ENCODE measurements at regions not wholly inside any gene's neighbourhood (a gene's known extent, or its start where the extent isn't known, plus 50 kb on each side); places are given as distances from the start of the nearest gene placed in this dataset.
"Not testable (repeated sequence)": the region's sequence is repeated elsewhere in the genome, so short reads cannot be mapped to it uniquely, and the experiment has no call there.

DNA sequence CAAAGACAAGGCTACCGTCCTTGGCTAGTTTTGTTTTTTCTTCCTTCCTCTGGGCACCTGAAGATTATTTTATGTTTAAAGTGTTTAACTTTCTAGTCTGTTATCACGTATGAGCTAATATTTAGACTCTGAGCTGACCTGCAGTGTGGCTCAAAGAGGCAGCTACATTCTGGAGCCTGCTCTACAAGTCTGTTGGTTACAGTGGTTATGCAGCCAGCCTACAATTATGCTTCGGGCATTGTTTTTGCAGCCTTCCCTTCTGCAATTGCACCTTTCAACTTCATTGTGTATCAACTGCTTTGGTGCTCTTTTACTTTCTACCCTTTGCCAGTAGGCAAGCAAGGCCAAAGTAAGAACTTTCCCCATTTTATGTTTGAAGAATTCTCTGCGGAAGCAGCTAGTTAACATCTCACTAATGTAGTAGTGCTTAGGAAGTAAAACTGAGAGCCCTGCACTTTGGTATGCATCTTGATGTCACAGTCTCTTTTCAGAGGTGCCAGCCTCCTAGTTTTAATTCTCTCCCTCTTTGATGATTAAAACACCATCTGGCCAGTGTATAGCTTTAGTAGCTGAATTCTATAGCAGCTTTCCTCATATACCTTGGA lies 322.1 kb downstream of the FAM170A start:
- no peak for DNase-seq (ENCODE audit: extremely low read depth, insufficient read length)
- Histone ChIP-seq H3K36me3 (ENCODE audit: control insufficient read depth, insufficient read depth, low read length) (no peaks in the 10 kb centered on the region), H3K27me3 (replicated peaks; ENCODE audit: control insufficient read depth, insufficient read depth, low read length) (no peaks in the 10 kb centered on the region), H3K4me3 (replicated peaks; ENCODE audit: low read depth, low read length) (no peak overlapping the region)
- TF ChIP-seq, protein P1, sequence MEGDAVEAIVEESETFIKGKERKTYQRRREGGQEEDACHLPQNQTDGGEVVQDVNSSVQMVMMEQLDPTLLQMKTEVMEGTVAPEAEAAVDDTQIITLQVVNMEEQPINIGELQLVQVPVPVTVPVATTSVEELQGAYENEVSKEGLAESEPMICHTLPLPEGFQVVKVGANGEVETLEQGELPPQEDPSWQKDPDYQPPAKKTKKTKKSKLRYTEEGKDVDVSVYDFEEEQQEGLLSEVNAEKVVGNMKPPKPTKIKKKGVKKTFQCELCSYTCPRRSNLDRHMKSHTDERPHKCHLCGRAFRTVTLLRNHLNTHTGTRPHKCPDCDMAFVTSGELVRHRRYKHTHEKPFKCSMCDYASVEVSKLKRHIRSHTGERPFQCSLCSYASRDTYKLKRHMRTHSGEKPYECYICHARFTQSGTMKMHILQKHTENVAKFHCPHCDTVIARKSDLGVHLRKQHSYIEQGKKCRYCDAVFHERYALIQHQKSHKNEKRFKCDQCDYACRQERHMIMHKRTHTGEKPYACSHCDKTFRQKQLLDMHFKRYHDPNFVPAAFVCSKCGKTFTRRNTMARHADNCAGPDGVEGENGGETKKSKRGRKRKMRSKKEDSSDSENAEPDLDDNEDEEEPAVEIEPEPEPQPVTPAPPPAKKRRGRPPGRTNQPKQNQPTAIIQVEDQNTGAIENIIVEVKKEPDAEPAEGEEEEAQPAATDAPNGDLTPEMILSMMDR (IDR thresholded peaks at IDR 0.05; ENCODE audit: insufficient read depth, low read length, poor library complexity, severe bottlenecking), result no peak

DNA sequence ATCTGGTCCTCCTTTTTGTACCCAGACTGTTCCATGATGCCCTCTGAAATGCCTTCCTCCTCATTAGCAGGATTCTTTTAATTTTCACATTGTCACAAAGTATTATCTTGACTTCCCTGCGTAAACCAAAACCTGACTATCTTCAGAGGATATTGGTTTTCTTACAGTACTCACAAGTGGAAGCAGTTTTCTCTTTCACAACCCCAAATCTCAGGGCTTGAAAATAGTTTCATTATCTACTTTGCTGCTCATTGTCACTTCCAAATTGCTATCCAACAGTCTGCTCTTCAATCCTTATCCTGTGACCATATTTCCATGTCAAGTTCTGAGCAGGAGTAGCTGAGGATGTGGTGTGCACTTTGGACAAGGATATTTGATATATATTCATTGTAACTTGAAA lies 324.1 kb downstream of the FAM170A start:
- no peaks in the 10 kb centered on the region for H3K27me3 ChIP-seq (replicated peaks; ENCODE audit: control insufficient read depth, insufficient read depth, low read length)
- TF ChIP-seq, protein P1 (IDR thresholded peaks at IDR 0.05; ENCODE audit: insufficient read depth, low read length, poor library complexity, severe bottlenecking), result no peak
- no peak overlapping the region for H3K4me3 ChIP-seq (replicated peaks; ENCODE audit: low read depth, low read length)
- DNase-seq (ENCODE audit: extremely low read depth, insufficient read length), result no peak
- H3K36me3 ChIP-seq (ENCODE audit: control insufficient read depth, insufficient read depth, low read length), result no peaks in the 10 kb centered on the region

DNA sequence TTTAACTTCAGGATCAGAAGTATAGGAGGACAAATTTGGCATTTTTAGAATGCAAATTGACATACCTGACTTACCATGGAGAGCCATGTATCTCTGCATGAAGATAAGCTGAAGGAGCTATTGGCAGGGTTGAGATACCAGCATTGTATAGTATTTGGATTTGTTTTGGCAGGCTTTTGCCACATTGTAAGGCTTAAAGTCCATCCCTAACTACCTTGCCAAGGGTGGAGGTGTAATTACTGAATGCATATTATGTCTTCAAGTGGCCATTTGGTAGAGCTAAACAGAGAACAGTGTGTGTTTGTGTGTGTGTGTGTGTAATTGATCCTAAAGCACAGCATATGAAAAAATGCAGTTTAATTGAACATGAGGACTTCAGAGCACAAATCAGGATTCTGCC lies 324.7 kb downstream of the FAM170A start:
- no peak for DNase-seq (ENCODE audit: extremely low read depth, insufficient read length)
- Histone ChIP-seq H3K36me3 (ENCODE audit: control insufficient read depth, insufficient read depth, low read length) (no peaks in the 10 kb centered on the region), H3K4me3 (replicated peaks; ENCODE audit: low read depth, low read length) (no peak overlapping the region), H3K27me3 (replicated peaks; ENCODE audit: control insufficient read depth, insufficient read depth, low read length) (no peaks in the 10 kb centered on the region)
- TF ChIP-seq, protein P1 (IDR thresholded peaks at IDR 0.05; ENCODE audit: insufficient read depth, low read length, poor library complexity, severe bottlenecking), result no peak

DNA sequence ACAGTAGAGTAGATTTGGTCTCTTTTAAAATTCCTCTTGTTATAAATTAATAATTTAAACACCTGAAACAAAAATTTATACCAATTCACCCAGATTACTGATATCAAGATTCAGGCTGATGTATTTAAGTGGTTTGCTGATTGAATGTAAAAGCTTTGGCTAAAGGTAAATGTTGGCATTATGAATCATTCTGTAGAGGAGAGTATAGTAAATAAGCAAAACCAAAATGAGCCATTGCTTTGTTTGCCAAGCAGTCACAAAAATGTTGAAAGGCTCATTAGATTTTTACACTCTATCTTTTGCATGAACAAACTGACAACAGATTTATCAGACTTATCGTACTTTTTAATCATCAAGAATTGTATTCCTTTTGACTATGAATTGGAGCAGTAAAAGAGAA lies 332.6 kb downstream of the FAM170A start:
- Histone ChIP-seq H3K36me3 (ENCODE audit: control insufficient read depth, insufficient read depth, low read length) (no peaks in the 10 kb centered on the region), H3K4me3 (replicated peaks; ENCODE audit: low read depth, low read length) (no peak overlapping the region), H3K27me3 (replicated peaks; ENCODE audit: control insufficient read depth, insufficient read depth, low read length) (no peaks in the 10 kb centered on the region)
- no peak for DNase-seq (ENCODE audit: extremely low read depth, insufficient read length)
- TF ChIP-seq, protein P1 (IDR thresholded peaks at IDR 0.05; ENCODE audit: insufficient read depth, low read length, poor library complexity, severe bottlenecking), result no peak

DNA sequence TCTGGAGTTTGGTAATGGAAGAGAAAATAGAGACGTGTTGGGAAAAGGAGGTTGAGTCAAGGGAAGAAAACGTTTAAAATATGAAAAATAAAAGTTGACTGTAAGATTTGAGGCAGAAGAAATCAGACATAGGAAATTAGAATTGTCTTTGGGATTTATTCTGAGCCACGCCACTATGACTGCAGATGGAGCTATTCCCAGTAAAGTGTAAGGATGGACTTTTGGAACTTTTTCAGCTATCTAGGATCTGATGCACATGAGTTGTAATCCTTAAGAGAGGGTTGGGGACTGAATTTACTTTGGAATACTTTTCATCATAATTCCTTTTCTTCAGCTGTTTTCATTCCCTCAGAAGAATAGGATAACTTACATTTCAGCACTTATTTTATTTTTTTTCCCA lies 336.7 kb downstream of the FAM170A start:
- Histone ChIP-seq H3K36me3 (ENCODE audit: control insufficient read depth, insufficient read depth, low read length) (no peaks in the 10 kb centered on the region), H3K27me3 (replicated peaks; ENCODE audit: control insufficient read depth, insufficient read depth, low read length) (no peaks in the 10 kb centered on the region), H3K4me3 (replicated peaks; ENCODE audit: low read depth, low read length) (no peak overlapping the region)
- no peak for DNase-seq (ENCODE audit: extremely low read depth, insufficient read length)
- TF ChIP-seq, protein P1 (IDR thresholded peaks at IDR 0.05; ENCODE audit: insufficient read depth, low read length, poor library complexity, severe bottlenecking), result no peak

DNA sequence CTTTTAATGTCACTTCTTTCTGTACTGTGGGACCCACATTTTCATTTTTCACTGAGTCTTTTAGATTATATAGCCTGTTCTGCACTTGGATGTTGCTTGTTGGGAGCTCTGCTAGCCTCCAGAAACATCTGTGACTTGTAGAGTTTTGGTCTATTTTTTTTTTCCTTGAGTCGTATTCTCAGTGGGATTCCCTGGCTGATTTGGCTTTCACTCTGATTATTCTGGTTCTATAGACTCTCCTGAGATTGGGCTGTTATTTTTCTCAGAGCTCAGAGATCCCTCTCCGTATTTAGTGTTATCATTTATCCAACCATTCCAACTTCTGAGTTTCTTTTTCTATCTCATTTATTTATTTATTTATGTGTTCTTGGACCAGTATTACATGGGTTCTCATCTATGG lies 339.3 kb downstream of the FAM170A start:
- DNase-seq (ENCODE audit: extremely low read depth, insufficient read length), result no peak
- Histone ChIP-seq H3K36me3 (ENCODE audit: control insufficient read depth, insufficient read depth, low read length) (no peaks in the 10 kb centered on the region), H3K27me3 (replicated peaks; ENCODE audit: control insufficient read depth, insufficient read depth, low read length) (no peaks in the 10 kb centered on the region), H3K4me3 (replicated peaks; ENCODE audit: low read depth, low read length) (no peak overlapping the region)
- TF ChIP-seq, protein P1 (IDR thresholded peaks at IDR 0.05; ENCODE audit: insufficient read depth, low read length, poor library complexity, severe bottlenecking), result no peak

DNA sequence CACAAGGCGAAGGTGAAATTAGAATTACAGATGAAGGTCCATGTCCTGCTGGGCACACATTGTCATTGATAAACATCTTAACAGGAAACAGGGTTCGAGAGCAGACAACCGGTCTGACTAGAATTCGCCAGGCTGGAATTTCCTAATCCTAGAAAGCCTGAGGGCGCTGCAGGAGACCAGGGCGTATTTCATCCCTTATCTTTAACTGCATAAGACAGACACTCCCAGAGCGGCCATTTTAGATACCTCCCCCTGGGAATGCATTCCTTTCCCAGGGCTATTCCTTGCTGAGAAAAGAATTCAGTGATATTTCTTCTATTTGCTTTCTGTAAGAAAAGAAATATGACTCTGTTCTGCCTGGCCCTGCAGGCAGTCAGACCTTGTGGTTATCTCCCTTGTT lies 357.7 kb downstream of the FAM170A start:
- H3K27me3 ChIP-seq (replicated peaks; ENCODE audit: control insufficient read depth, insufficient read depth, low read length); DNase-seq (ENCODE audit: extremely low read depth, insufficient read length); H3K36me3 ChIP-seq (ENCODE audit: control insufficient read depth, insufficient read depth, low read length); H3K4me3 ChIP-seq (replicated peaks; ENCODE audit: low read depth, low read length): not testable (repeated sequence)

Measured in GM06990 (cell line).